DND-41 (cell line): ENCODE measurements at regions not wholly inside any gene's neighbourhood (a gene's known extent, or its start where the extent isn't known, plus 50 kb on each side); places are given as distances from the start of the nearest gene placed in this dataset.

Experiments used
- EZH2 ChIP-seq: IDR thresholded peaks from 3 replicates; pipeline ENCODE4 v1.6.1; 2012; ENCODE audit warnings: borderline replicate concordance, low read depth, mild to moderate bottlenecking, moderate library complexity, low read length, inconsistent platforms; ENCODE audit not compliant: severe bottlenecking
- TF ChIP-seq, protein P1 (sequence below): IDR thresholded peaks from 2 replicates; pipeline ENCODE4 v1.5.1; 2012; ENCODE audit warnings: borderline replicate concordance, low read length, moderate library complexity, mild to moderate bottlenecking; ENCODE audit not compliant: poor library complexity, severe bottlenecking; ENCODE audit errors: extremely low read depth

DNA sequence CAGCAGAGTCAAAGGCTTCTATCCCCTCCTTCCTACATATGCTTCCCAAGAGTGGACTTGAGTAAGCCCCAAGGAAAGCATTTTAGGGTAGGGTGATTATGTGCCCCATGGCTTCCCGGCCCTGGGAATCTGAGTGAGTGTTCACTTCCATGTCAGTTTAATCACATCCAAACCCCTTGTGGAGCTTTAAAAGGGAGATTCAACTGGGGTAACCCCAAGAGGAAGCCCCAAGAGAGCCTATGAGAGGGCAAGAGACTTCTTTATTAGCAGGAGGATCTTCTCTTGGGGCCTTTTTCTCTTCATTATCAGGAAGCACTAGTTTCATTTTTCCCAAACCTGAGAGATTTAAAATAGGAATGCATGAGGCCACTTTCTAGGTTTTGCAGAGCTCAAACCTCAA lies 97.0 kb upstream of the IRF2BP2 start:
- TF ChIP-seq, protein P1, sequence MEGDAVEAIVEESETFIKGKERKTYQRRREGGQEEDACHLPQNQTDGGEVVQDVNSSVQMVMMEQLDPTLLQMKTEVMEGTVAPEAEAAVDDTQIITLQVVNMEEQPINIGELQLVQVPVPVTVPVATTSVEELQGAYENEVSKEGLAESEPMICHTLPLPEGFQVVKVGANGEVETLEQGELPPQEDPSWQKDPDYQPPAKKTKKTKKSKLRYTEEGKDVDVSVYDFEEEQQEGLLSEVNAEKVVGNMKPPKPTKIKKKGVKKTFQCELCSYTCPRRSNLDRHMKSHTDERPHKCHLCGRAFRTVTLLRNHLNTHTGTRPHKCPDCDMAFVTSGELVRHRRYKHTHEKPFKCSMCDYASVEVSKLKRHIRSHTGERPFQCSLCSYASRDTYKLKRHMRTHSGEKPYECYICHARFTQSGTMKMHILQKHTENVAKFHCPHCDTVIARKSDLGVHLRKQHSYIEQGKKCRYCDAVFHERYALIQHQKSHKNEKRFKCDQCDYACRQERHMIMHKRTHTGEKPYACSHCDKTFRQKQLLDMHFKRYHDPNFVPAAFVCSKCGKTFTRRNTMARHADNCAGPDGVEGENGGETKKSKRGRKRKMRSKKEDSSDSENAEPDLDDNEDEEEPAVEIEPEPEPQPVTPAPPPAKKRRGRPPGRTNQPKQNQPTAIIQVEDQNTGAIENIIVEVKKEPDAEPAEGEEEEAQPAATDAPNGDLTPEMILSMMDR = no peak
- TF ChIP-seq EZH2 = no peak
